Iris pigment epithelial cell (primary cell): ENCODE measurements at regions not wholly inside any gene's neighbourhood (a gene's known extent, or its start where the extent isn't known, plus 50 kb on each side); places are given as distances from the start of the nearest gene placed in this dataset.
"Not testable (repeated sequence)": the region's sequence is repeated elsewhere in the genome, so short reads cannot be mapped to it uniquely, and the experiment has no call there.

Experiments
- DNase-seq: peaks from one replicate; pipeline ENCODE4 v3.0.0-alpha.2; 2011; ENCODE audit warnings: low read depth

- no peak for DNase-seq
Measured at GRCh38 chr20:55685425-55685824, 319.9 kb downstream of the CBLN4 start.

- DNase-seq = no peak
Measured at GRCh38 chr20:55684578-55684977, 320.7 kb downstream of the CBLN4 start.

- no peak for DNase-seq
Measured at GRCh38 chr20:55678970-55679667, 326.2 kb downstream of the CBLN4 start.

- DNase-seq = no peak
Measured at GRCh38 chr20:55678126-55678525, 327.2 kb downstream of the CBLN4 start.

- no peak for DNase-seq
Measured at GRCh38 chr20:55677011-55677410, 328.3 kb downstream of the CBLN4 start.

- DNase-seq = no peak
Measured at GRCh38 chr20:55676097-55676496, 329.2 kb downstream of the CBLN4 start.

GRCh38 chr20:55668631-55669030 is 336.7 kb downstream of the CBLN4 start:
- DNase-seq = no peak

- DNase-seq = no peak
Measured at GRCh38 chr20:55667955-55668354, 337.4 kb downstream of the CBLN4 start.

- DNase-seq = no peak
Measured at GRCh38 chr20:55667024-55667423, 338.3 kb downstream of the CBLN4 start.

GRCh38 chr20:55656231-55656775 is 349.0 kb downstream of the CBLN4 start:
- no peak for DNase-seq

GRCh38 chr20:55650657-55651360 is 354.5 kb downstream of the CBLN4 start:
- DNase-seq = no peak

GRCh38 chr20:55649254-55649653 is 356.1 kb downstream of the CBLN4 start:
- no peak for DNase-seq

GRCh38 chr20:55646851-55647250 is 358.5 kb downstream of the CBLN4 start:
- DNase-seq = no peak

GRCh38 chr20:55641497-55641896 is 363.8 kb downstream of the CBLN4 start:
- no peak for DNase-seq

- DNase-seq = no peak
Measured at GRCh38 chr20:55635870-55636269, 369.4 kb downstream of the CBLN4 start.

GRCh38 chr20:55632592-55632991 is 372.7 kb downstream of the CBLN4 start:
- no peak for DNase-seq

GRCh38 chr20:55629143-55629542 is 376.2 kb downstream of the CBLN4 start:
- not testable (repeated sequence) for DNase-seq

- no peak for DNase-seq
Measured at GRCh38 chr20:55626716-55627115, 378.6 kb downstream of the CBLN4 start.

- DNase-seq = no peak
Measured at GRCh38 chr20:55616367-55616766, 389.0 kb downstream of the CBLN4 start.

- DNase-seq = no peak
Measured at GRCh38 chr20:55615818-55616217, 389.5 kb downstream of the CBLN4 start.

GRCh38 chr20:55614220-55614757 is 391.0 kb downstream of the CBLN4 start:
- DNase-seq = no peak

- no peak for DNase-seq
Measured at GRCh38 chr20:55610756-55611155, 394.6 kb downstream of the CBLN4 start.

GRCh38 chr20:55605594-55605993 is 399.7 kb downstream of the CBLN4 start:
- DNase-seq = no peak
